Keratinocyte (primary cell): ENCODE measurements at regions not wholly inside any gene's neighbourhood (a gene's known extent, or its start where the extent isn't known, plus 50 kb on each side); places are given as distances from the start of the nearest gene placed in this dataset.

Experiments
- DNase-seq: peaks from one replicate; pipeline ENCODE4 v3.0.0-alpha.2; 2011; ENCODE audit warnings: low read depth, missing footprints, low spot score
- FAIRE-seq: peaks from 2 replicates; lab custom pipeline; 2011; peaks lifted over from hg19 to GRCh38; lab: Jason Lieb, UNC
- H2AFZ ChIP-seq: 2 replicates; pipeline ENCODE4 v1.6.0; 2012; ENCODE audit warnings: low read length, control low read depth, inconsistent platforms; ENCODE audit not compliant: control insufficient read depth
- H3K27ac ChIP-seq: 2 replicates; pipeline ENCODE4 v1.5.1; 2011; ENCODE audit warnings: low read length; ENCODE audit not compliant: control insufficient read depth, insufficient read depth
- H3K27me3 ChIP-seq: 3 replicates; pipeline ENCODE4 v1.6.0; 2011; ENCODE audit warnings: low read length; ENCODE audit not compliant: control insufficient read depth, insufficient read depth; ENCODE audit errors: extremely low read depth
- H3K36me3 ChIP-seq, 2 experiments: 2 replicates in 1 of 2; 3 replicates in 1 of 2; pipeline ENCODE4 v1.5.1; 2011; ENCODE audit warnings: low read length in 2 of 2, mild to moderate bottlenecking in 1 of 2; ENCODE audit not compliant: control insufficient read depth in 2 of 2, insufficient read depth in 2 of 2; ENCODE audit errors: extremely low read depth in 1 of 2
- H3K4me1 ChIP-seq: 3 replicates; pipeline ENCODE4 v1.5.1; 2011; ENCODE audit warnings: low read length; ENCODE audit not compliant: control insufficient read depth, insufficient read depth; ENCODE audit errors: extremely low read depth
- H3K4me2 ChIP-seq: 3 replicates; pipeline ENCODE4 v1.6.0; 2011; ENCODE audit warnings: low read depth, low read length; ENCODE audit not compliant: control insufficient read depth, insufficient read depth; ENCODE audit errors: extremely low read depth
- H3K4me3 ChIP-seq, 3 experiments: fragments of 200-600 bp in 1 of 3; sonication (generic) in 1 of 3; 2 replicates in 2 of 3; 3 replicates in 1 of 3; pipeline ENCODE4 v1.5.1; 2011 to 2016; ENCODE audit warnings: low read length in 3 of 3, mild to moderate bottlenecking in 3 of 3, control low read depth in 2 of 3, inconsistent platforms in 1 of 3, low read depth in 1 of 3, mixed read lengths in 1 of 3, mixed run types in 1 of 3, moderate library complexity in 1 of 3; ENCODE audit not compliant: control insufficient read depth in 2 of 3, insufficient read depth in 2 of 3; ENCODE audit errors: extremely low read depth in 1 of 3
- H3K79me2 ChIP-seq: 2 replicates; pipeline ENCODE4 v1.6.0; 2012; ENCODE audit warnings: low read length; ENCODE audit not compliant: control insufficient read depth, insufficient read depth
- H3K9ac ChIP-seq: 3 replicates; pipeline ENCODE4 v1.6.0; 2011; ENCODE audit warnings: low read length; ENCODE audit not compliant: control insufficient read depth, insufficient read depth; ENCODE audit errors: extremely low read depth
- H3K9me1 ChIP-seq: 3 replicates; pipeline ENCODE4 v1.6.0; 2011; ENCODE audit warnings: low read length; ENCODE audit not compliant: control insufficient read depth, insufficient read depth; ENCODE audit errors: extremely low read depth
- H3K9me3 ChIP-seq: 2 replicates; pipeline ENCODE4 v1.5.1; 2012; ENCODE audit warnings: low read depth, low read length; ENCODE audit not compliant: control insufficient read depth
- H4K20me1 ChIP-seq: 3 replicates; pipeline ENCODE4 v1.6.0; 2011; ENCODE audit warnings: low read length; ENCODE audit not compliant: control insufficient read depth, insufficient read depth; ENCODE audit errors: extremely low read depth
- EZH2 ChIP-seq: IDR thresholded peaks from one replicate; pipeline ENCODE4 v1.6.1; 2012; ENCODE audit warnings: inconsistent platforms, mild to moderate bottlenecking, low read length, moderate library complexity
- dilution Hi-C: fragments of 300-500 bp; cut with MboI; formaldehyde crosslinking; loops from one replicate; pipeline ENCODE4 v1.7.0; 2020; ENCODE audit warnings: low sequenced_read_pairs; ENCODE audit not compliant: extremely low pct_ligation_motif_present
- TF ChIP-seq, protein P1 (sequence below), 3 experiments: IDR thresholded peaks in 1 of 3; conservative IDR thresholded peaks in 1 of 3; optimal IDR thresholded peaks in 1 of 3; 2 replicates in 2 of 3; 3 replicates in 1 of 3; pipeline versions ENCODE3 to v1.5.1; 2011; ENCODE audit warnings: low read length in 3 of 3, mild to moderate bottlenecking in 3 of 3, moderate library complexity in 2 of 3, control low read depth in 1 of 3, inconsistent platforms in 1 of 3; ENCODE audit not compliant: insufficient read depth in 2 of 3; ENCODE audit errors: extremely low read depth in 1 of 3

DNA sequence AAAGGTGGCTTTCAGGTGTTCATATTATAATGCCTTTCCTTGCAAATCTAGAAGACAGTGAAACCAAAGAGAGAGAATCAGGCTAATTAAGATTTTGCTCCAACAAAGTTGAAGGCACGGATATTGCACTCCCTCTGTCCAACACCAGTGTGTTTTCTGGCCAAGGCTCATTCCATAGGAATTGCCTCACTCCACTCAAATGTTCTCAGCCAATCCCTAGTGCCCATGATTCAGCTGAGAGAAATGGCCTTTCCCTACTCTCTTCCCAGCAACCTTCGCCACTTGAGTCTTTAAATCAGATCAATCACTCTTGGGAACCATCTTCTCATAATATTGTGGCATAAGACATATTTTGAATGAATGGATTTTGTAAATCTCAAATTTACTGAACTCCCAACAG is 768.2 kb upstream of the ACVR2A start:
- H3K9me3 ChIP-seq = no peaks in the 10 kb centered on the region
- TF ChIP-seq, protein P1, sequence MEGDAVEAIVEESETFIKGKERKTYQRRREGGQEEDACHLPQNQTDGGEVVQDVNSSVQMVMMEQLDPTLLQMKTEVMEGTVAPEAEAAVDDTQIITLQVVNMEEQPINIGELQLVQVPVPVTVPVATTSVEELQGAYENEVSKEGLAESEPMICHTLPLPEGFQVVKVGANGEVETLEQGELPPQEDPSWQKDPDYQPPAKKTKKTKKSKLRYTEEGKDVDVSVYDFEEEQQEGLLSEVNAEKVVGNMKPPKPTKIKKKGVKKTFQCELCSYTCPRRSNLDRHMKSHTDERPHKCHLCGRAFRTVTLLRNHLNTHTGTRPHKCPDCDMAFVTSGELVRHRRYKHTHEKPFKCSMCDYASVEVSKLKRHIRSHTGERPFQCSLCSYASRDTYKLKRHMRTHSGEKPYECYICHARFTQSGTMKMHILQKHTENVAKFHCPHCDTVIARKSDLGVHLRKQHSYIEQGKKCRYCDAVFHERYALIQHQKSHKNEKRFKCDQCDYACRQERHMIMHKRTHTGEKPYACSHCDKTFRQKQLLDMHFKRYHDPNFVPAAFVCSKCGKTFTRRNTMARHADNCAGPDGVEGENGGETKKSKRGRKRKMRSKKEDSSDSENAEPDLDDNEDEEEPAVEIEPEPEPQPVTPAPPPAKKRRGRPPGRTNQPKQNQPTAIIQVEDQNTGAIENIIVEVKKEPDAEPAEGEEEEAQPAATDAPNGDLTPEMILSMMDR (optimal IDR thresholded peaks at IDR 0.05 in 1 of 3, IDR thresholded peaks at IDR 0.05 in 1 of 3, conservative IDR thresholded peaks at IDR 0.05 in 1 of 3; ENCODE audit: extremely low read depth in 1 of 3, insufficient read depth in 2 of 3, low read length in 3 of 3) = no peak
- TF ChIP-seq EZH2 = no peak
- no peaks in the 10 kb centered on the region for H3K9me1 ChIP-seq
- no peak overlapping the region for H3K9ac ChIP-seq
- no peak overlapping the region for H3K27ac ChIP-seq
- no peaks in the 10 kb centered on the region for H3K36me3 ChIP-seq
- DNase-seq (no peak), FAIRE-seq (no peak)
- no peaks in the 10 kb centered on the region for H3K79me2 ChIP-seq
- H2AFZ ChIP-seq = no peak overlapping the region
- H4K20me1 ChIP-seq = no peaks in the 10 kb centered on the region
- H3K4me2 ChIP-seq = no peak overlapping the region
- no peaks in the 10 kb centered on the region for H3K27me3 ChIP-seq
- peaks cover 3% of the 10 kb centered on the region for H3K4me1 ChIP-seq
- dilution Hi-C loops = no loop called here
- H3K4me3 ChIP-seq = no peak overlapping the region

DNA sequence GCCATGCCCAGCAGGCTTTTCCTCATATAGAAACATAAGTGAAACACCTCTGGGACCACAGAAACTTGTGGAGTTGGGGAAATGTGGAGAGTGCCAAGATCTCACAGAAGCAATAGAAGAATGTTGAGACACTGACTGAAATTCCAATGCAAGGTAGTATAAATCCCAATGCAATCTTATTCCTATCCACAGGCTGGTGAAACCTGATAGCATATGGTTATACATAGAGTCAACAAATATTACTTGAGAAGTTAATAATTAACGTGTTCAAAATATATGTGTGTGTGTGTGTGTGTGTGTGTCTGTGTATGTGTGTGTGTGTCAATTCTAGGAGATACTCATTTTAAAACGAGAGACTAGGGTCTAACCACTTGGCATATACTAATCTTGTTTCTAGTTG is 776.8 kb upstream of the ACVR2A start:
- Histone ChIP-seq H3K79me2 (no peaks in the 10 kb centered on the region), H3K27ac (no peak overlapping the region), H3K9me3 (peaks cover 1% of the 10 kb centered on the region), H3K27me3 (no peaks in the 10 kb centered on the region), H2AFZ (no peak overlapping the region), H3K4me3 (no peak overlapping the region), H3K36me3 (no peaks in the 10 kb centered on the region), H3K9ac (no peak overlapping the region), H3K9me1 (no peaks in the 10 kb centered on the region), H3K4me2 (no peak overlapping the region), H4K20me1 (no peaks in the 10 kb centered on the region), H3K4me1 (no peaks in the 10 kb centered on the region)
- TF ChIP-seq, protein P1 (optimal IDR thresholded peaks at IDR 0.05 in 1 of 3, IDR thresholded peaks at IDR 0.05 in 1 of 3, conservative IDR thresholded peaks at IDR 0.05 in 1 of 3; ENCODE audit: extremely low read depth in 1 of 3, insufficient read depth in 2 of 3, low read length in 3 of 3) = no peak
- no peak for TF ChIP-seq EZH2
- FAIRE-seq (no peak), DNase-seq (no peak)
- dilution Hi-C loops = no loop called here
